ENCODE measurements at regions not wholly inside any gene's neighbourhood (a gene's known extent, or its start where the extent isn't known, plus 50 kb on each side); places are given as distances from the start of the nearest gene placed in this dataset.

DNA sequence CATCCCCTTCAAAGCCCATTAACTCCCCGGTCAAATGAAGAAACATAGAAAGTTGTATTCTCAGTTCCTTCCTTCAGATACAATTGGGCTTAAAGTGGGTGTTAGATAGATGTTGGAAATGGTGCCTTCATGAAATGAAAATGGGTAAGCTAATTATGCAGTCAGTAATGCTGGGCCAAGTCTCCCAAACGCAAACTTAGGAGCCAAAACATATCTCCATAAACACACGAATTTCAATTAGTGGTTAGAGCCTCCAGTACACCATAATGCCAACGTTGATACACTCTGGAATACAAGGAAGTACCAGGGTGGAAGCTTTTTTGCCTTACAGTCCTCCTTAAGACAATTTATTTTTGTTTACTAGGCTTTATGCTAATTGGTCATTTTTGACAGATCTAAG, 1059.0 kb downstream of the TUSC7 start (continued):
- TF ChIP-seq, protein P1, sequence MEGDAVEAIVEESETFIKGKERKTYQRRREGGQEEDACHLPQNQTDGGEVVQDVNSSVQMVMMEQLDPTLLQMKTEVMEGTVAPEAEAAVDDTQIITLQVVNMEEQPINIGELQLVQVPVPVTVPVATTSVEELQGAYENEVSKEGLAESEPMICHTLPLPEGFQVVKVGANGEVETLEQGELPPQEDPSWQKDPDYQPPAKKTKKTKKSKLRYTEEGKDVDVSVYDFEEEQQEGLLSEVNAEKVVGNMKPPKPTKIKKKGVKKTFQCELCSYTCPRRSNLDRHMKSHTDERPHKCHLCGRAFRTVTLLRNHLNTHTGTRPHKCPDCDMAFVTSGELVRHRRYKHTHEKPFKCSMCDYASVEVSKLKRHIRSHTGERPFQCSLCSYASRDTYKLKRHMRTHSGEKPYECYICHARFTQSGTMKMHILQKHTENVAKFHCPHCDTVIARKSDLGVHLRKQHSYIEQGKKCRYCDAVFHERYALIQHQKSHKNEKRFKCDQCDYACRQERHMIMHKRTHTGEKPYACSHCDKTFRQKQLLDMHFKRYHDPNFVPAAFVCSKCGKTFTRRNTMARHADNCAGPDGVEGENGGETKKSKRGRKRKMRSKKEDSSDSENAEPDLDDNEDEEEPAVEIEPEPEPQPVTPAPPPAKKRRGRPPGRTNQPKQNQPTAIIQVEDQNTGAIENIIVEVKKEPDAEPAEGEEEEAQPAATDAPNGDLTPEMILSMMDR (IDR thresholded peaks at IDR 0.05; ENCODE audit: control extremely low read depth in 1 of 3, insufficient read depth in 1 of 3, low read depth in 1 of 3, low read length in 3 of 3): no peak
- no peak for TF ChIP-seq CHD2 (IDR thresholded peaks at IDR 0.05; ENCODE audit: low read length)
